Liver (tissue), 3 donors: ENCODE measurements at regions not wholly inside any gene's neighbourhood (a gene's known extent, or its start where the extent isn't known, plus 50 kb on each side); places are given as distances from the start of the nearest gene placed in this dataset.

ENCODE experiments used
- GABPA ChIP-seq, 2 donors: IDR thresholded peaks in 1 of 2; conservative IDR thresholded peaks in 1 of 2; 2 replicates each; pipeline ENCODE4 v1.6.1; 2016; ENCODE audit warnings: antibody characterized with exemption in 2 of 2, mild to moderate bottlenecking in 1 of 2, moderate library complexity in 1 of 2
- HNF4A ChIP-seq, 2 donors: conservative IDR thresholded peaks; 2 replicates each; pipeline ENCODE4 v1.6.1; 2016; ENCODE audit warnings: antibody characterized with exemption in 2 of 2, mild to moderate bottlenecking in 2 of 2
- RXRA ChIP-seq, 2 donors: IDR thresholded peaks; 2 replicates each; pipeline ENCODE4 v1.6.1; 2017 to 2018; ENCODE audit warnings: antibody characterized with exemption in 2 of 2, mild to moderate bottlenecking in 1 of 2
- SP1 ChIP-seq: IDR thresholded peaks from 2 replicates; pipeline ENCODE4 v1.6.1; 2018; ENCODE audit warnings: antibody characterized with exemption, mild to moderate bottlenecking
- YY1 ChIP-seq: IDR thresholded peaks from 2 replicates; pipeline ENCODE4 v1.6.1; 2016; ENCODE audit warnings: antibody characterized with exemption, mild to moderate bottlenecking
- TF ChIP-seq, protein P1 (sequence below): fragments of 150-350 bp; IDR thresholded peaks from 2 replicates; pipeline ENCODE4 v1.5.1; 2017; ENCODE audit warnings: improper control_type of control experiment, low read depth, low read length; ENCODE audit not compliant: missing input control
- TF ChIP-seq, protein P2 (sequence below): IDR thresholded peaks from 2 replicates; pipeline ENCODE4 v1.6.1; 2016; ENCODE audit warnings: antibody characterized with exemption
- donor health status: healthy.
- donor health status: healthy.

DNA sequence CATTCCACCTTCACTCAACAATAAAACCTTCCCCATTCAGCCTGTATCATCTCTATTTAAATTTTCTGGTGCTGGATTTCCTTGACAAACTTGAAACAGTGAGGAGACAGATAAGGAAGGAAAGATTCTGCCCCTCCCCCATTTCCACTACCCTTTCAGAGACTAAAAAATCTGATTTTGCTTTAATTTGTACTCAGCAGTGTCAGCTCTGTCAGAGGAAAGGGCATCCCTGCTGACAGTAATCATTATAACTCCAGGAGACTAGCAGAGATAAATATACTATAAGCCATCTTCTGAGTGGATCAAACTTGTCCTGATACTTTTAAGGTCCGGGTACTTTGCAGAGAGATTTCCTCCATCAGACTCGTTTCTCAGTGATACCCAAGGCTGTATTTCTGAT, 155.6 kb downstream of the SAMD5 start:
- TF ChIP-seq, protein P1, sequence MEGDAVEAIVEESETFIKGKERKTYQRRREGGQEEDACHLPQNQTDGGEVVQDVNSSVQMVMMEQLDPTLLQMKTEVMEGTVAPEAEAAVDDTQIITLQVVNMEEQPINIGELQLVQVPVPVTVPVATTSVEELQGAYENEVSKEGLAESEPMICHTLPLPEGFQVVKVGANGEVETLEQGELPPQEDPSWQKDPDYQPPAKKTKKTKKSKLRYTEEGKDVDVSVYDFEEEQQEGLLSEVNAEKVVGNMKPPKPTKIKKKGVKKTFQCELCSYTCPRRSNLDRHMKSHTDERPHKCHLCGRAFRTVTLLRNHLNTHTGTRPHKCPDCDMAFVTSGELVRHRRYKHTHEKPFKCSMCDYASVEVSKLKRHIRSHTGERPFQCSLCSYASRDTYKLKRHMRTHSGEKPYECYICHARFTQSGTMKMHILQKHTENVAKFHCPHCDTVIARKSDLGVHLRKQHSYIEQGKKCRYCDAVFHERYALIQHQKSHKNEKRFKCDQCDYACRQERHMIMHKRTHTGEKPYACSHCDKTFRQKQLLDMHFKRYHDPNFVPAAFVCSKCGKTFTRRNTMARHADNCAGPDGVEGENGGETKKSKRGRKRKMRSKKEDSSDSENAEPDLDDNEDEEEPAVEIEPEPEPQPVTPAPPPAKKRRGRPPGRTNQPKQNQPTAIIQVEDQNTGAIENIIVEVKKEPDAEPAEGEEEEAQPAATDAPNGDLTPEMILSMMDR: no peak
- no peak for TF ChIP-seq YY1
- no peak for TF ChIP-seq SP1
- TF ChIP-seq HNF4A (conservative IDR thresholded peaks at IDR 0.05): no peak
- TF ChIP-seq, protein P2, sequence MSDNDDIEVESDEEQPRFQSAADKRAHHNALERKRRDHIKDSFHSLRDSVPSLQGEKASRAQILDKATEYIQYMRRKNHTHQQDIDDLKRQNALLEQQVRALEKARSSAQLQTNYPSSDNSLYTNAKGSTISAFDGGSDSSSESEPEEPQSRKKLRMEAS: no peak
- TF ChIP-seq GABPA (IDR thresholded peaks at IDR 0.05 in 1 of 2, conservative IDR thresholded peaks at IDR 0.05 in 1 of 2): no peak
- TF ChIP-seq RXRA (IDR thresholded peaks at IDR 0.05): no peak
